Smooth muscle cell (in vitro differentiated cells): ENCODE measurements at regions not wholly inside any gene's neighbourhood (a gene's known extent, or its start where the extent isn't known, plus 50 kb on each side); places are given as distances from the start of the nearest gene placed in this dataset.

Experiments used
- DNase-seq: peaks from one replicate; lab custom pipeline; 2025; ENCODE audit not compliant: unreplicated experiment; lab: John Stamatoyannopoulos, UW
- H2AFZ ChIP-seq: fragments of 200-600 bp; sonication (generic); 2 replicates; pipeline ENCODE4 v1.6.0; 2016; ENCODE audit warnings: antibody characterized with exemption, low read depth, mild to moderate bottlenecking
- H3F3A ChIP-seq: fragments of 200-600 bp; sonication (generic); 2 replicates; pipeline ENCODE4 v1.6.0; 2017; ENCODE audit warnings: antibody characterized with exemption, low read depth
- H3K27ac ChIP-seq: fragments of 200-600 bp; sonication (generic); 2 replicates; pipeline ENCODE4 v1.5.1; 2016; ENCODE audit warnings: low read depth, mild to moderate bottlenecking
- H3K27me3 ChIP-seq: fragments of 200-600 bp; sonication (generic); 2 replicates; pipeline ENCODE4 v1.6.1; 2016; ENCODE audit warnings: low read depth, mild to moderate bottlenecking
- H3K36me3 ChIP-seq: fragments of 200-600 bp; sonication (generic); 2 replicates; pipeline ENCODE4 v1.5.1; 2016; ENCODE audit warnings: low read depth
- H3K4me1 ChIP-seq: fragments of 200-600 bp; sonication (generic); 2 replicates; pipeline ENCODE4 v1.5.1; 2016; ENCODE audit warnings: low read depth
- H3K4me2 ChIP-seq: fragments of 200-600 bp; sonication (generic); 2 replicates; pipeline ENCODE4 v1.6.0; 2016; ENCODE audit warnings: mild to moderate bottlenecking
- H3K4me3 ChIP-seq: fragments of 200-600 bp; sonication (generic); 2 replicates; pipeline ENCODE4 v1.5.1; 2016; ENCODE audit warnings: mild to moderate bottlenecking
- H3K79me2 ChIP-seq: fragments of 200-600 bp; sonication (generic); 2 replicates; pipeline ENCODE4 v1.6.0; 2016; ENCODE audit warnings: low read depth, mild to moderate bottlenecking
- H3K9ac ChIP-seq: fragments of 200-600 bp; sonication (generic); 2 replicates; pipeline ENCODE4 v1.6.0; 2016; ENCODE audit warnings: low read depth
- H3K9me3 ChIP-seq: fragments of 200-600 bp; sonication (generic); replicated peaks from 2 replicates; pipeline ENCODE4 v1.5.1; 2016; ENCODE audit warnings: low read depth
- H4K20me1 ChIP-seq: fragments of 200-600 bp; sonication (generic); 2 replicates; pipeline ENCODE4 v1.6.0; 2016; ENCODE audit warnings: low read depth
- CTCF ChIP-seq: fragments of 200-600 bp; sonication (generic); IDR thresholded peaks from 2 replicates; pipeline ENCODE4 v1.5.1; 2017; ENCODE audit warnings: borderline replicate concordance, mild to moderate bottlenecking, antibody characterized with exemption; ENCODE audit not compliant: insufficient read depth, poor library complexity, severe bottlenecking
- WGBS: methylation state at CpG from one replicate; pipeline ENCODE4 v1.1.7; 2016; ENCODE audit warnings: low lambda C conversion rate; 5-methylcytosine and 5-hydroxymethylcytosine counted together

- Histone ChIP-seq H3F3A (no peaks in the 10 kb centered on the region), H3K79me2 (no peaks in the 10 kb centered on the region), H3K36me3 (no peaks in the 10 kb centered on the region), H4K20me1 (no peaks in the 10 kb centered on the region), H3K27me3 (no peaks in the 10 kb centered on the region), H3K4me2 (no peak overlapping the region), H2AFZ (peak overlapping the region; percentile 13), H3K4me3 (no peak overlapping the region), H3K4me1 (no peaks in the 10 kb centered on the region), H3K27ac (no peak overlapping the region), H3K9me3 (no peaks in the 10 kb centered on the region), H3K9ac (no peak overlapping the region)
- WGBS = 92% methylated on average over 2 of the region's 2 CpGs
- TF ChIP-seq CTCF = no peak
- DNase-seq = no peak
These were observed 623.6 kb upstream of the FZD8 start for GRCh38 chr10:36265741-36266140.

GRCh38 chr10:36263871-36264270 is 621.8 kb upstream of the FZD8 start:
- H3F3A ChIP-seq = no peaks in the 10 kb centered on the region
- no peaks in the 10 kb centered on the region for H4K20me1 ChIP-seq
- no peaks in the 10 kb centered on the region for H3K79me2 ChIP-seq
- H3K9ac ChIP-seq = no peak overlapping the region
- H3K4me3 ChIP-seq = no peak overlapping the region
- no peak for TF ChIP-seq CTCF
- H3K27ac ChIP-seq = no peak overlapping the region
- no peaks in the 10 kb centered on the region for H3K27me3 ChIP-seq
- no peak overlapping the region for H2AFZ ChIP-seq
- no peak overlapping the region for H3K4me2 ChIP-seq
- H3K36me3 ChIP-seq = no peaks in the 10 kb centered on the region
- whole genome bisulfite sequencing = 96% methylated on average over 3 of the region's 3 CpGs
- no peaks in the 10 kb centered on the region for H3K9me3 ChIP-seq
- no peaks in the 10 kb centered on the region for H3K4me1 ChIP-seq
- no peak for DNase-seq

GRCh38 chr10:36256948-36257356 is 614.9 kb upstream of the FZD8 start:
- no peak overlapping the region for H3K9ac ChIP-seq
- no peak overlapping the region for H3K4me3 ChIP-seq
- no peaks in the 10 kb centered on the region for H3K27me3 ChIP-seq
- 6% methylated on average over 2 of the region's 2 CpGs for WGBS
- no peak for TF ChIP-seq CTCF
- no peaks in the 10 kb centered on the region for H3K4me1 ChIP-seq
- no peak for DNase-seq
- no peaks in the 10 kb centered on the region for H3K9me3 ChIP-seq
- H3K79me2 ChIP-seq = no peaks in the 10 kb centered on the region
- no peaks in the 10 kb centered on the region for H4K20me1 ChIP-seq
- H3K36me3 ChIP-seq = no peaks in the 10 kb centered on the region
- no peaks in the 10 kb centered on the region for H3F3A ChIP-seq
- H3K27ac ChIP-seq = peak overlapping the region; percentile 39
- H2AFZ ChIP-seq = no peak overlapping the region
- H3K4me2 ChIP-seq = peak overlapping the region; percentile 64

GRCh38 chr10:36256166-36256565 is 614.1 kb upstream of the FZD8 start:
- H2AFZ ChIP-seq = peak overlapping the region; percentile 30
- peak overlapping the region; percentile 64 for H3K4me2 ChIP-seq
- H3K79me2 ChIP-seq = no peaks in the 10 kb centered on the region
- 52% methylated on average over 2 of the region's 2 CpGs for WGBS
- H3K9ac ChIP-seq = no peak overlapping the region
- no peaks in the 10 kb centered on the region for H4K20me1 ChIP-seq
- no peaks in the 10 kb centered on the region for H3F3A ChIP-seq
- H3K4me1 ChIP-seq = no peaks in the 10 kb centered on the region
- H3K9me3 ChIP-seq = no peaks in the 10 kb centered on the region
- H3K27me3 ChIP-seq = no peaks in the 10 kb centered on the region
- TF ChIP-seq CTCF = no peak
- peak overlapping the region; percentile 39 for H3K27ac ChIP-seq
- no peak overlapping the region for H3K4me3 ChIP-seq
- H3K36me3 ChIP-seq = no peaks in the 10 kb centered on the region
- DNase-seq = no peak
